OCI-LY1 (cell line): ENCODE measurements at regions not wholly inside any gene's neighbourhood (a gene's known extent, or its start where the extent isn't known, plus 50 kb on each side); places are given as distances from the start of the nearest gene placed in this dataset.

Experiments used
- EZH2 ChIP-seq: fragments of 200-600 bp; sonication (generic), shearing (Covaris generic); IDR thresholded peaks from 2 replicates; pipeline ENCODE4 v1.8.0; 2017; ENCODE audit warnings: borderline replicate concordance, mixed run types, mild to moderate bottlenecking, antibody characterized with exemption, low read length, moderate library complexity, mixed read lengths
- TF ChIP-seq, protein P1 (sequence below): fragments of 200-600 bp; sonication (generic), shearing (Covaris generic); IDR thresholded peaks from 2 replicates; pipeline ENCODE4 v1.5.1; 2017; ENCODE audit warnings: mild to moderate bottlenecking, antibody characterized with exemption, low read length, moderate library complexity, mixed read lengths

DNA sequence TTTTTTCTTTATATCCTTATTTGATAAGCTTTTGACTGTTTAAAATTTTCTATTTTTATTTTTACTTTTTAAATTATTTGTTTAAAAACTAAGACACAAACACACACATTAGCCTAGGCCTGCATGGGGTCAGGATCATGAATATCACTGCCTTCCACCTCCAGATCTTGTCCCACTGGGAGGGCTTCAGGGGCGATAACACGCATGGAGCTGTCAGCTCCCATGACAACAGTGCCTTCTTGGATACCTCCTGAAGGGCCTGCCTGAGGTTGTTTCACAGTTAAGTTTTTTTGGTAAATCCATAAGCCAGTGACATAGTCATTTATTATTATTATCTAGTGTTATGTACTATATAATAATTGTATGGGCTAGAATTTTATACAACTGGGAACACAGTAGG, 85.4 kb upstream of the FAT1 start:
- TF ChIP-seq, protein P1, sequence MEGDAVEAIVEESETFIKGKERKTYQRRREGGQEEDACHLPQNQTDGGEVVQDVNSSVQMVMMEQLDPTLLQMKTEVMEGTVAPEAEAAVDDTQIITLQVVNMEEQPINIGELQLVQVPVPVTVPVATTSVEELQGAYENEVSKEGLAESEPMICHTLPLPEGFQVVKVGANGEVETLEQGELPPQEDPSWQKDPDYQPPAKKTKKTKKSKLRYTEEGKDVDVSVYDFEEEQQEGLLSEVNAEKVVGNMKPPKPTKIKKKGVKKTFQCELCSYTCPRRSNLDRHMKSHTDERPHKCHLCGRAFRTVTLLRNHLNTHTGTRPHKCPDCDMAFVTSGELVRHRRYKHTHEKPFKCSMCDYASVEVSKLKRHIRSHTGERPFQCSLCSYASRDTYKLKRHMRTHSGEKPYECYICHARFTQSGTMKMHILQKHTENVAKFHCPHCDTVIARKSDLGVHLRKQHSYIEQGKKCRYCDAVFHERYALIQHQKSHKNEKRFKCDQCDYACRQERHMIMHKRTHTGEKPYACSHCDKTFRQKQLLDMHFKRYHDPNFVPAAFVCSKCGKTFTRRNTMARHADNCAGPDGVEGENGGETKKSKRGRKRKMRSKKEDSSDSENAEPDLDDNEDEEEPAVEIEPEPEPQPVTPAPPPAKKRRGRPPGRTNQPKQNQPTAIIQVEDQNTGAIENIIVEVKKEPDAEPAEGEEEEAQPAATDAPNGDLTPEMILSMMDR: no peak
- TF ChIP-seq EZH2: no peak
